Mucosa of gallbladder (tissue), 1 donor: ENCODE measurements at regions not wholly inside any gene's neighbourhood (a gene's known extent, or its start where the extent isn't known, plus 50 kb on each side); places are given as distances from the start of the nearest gene placed in this dataset.
A peak's percentile ranks its signal among the peaks of the same experiment; 100 is the strongest.

Source experiments
- DNase-seq: peaks from one replicate; pipeline ENCODE4 v3.0.0-alpha.2; 2020; ENCODE audit warnings: low spot score
- donor health status: DM: no; HTN: no; CAD: no.

- DNase-seq: no peak
Measured at GRCh38 chr22:48686694-48687302, 1140.9 kb downstream of the BRD1 start.

- no peak for DNase-seq
Measured at GRCh38 chr22:48685767-48686166, 1141.9 kb downstream of the BRD1 start.

GRCh38 chr22:48683640-48684039 lies 1144.0 kb downstream of the BRD1 start:
- DNase-seq: no peak

GRCh38 chr22:48682504-48682903 lies 1145.2 kb downstream of the BRD1 start:
- DNase-seq: no peak

GRCh38 chr22:48680601-48681000 lies 1147.1 kb downstream of the BRD1 start:
- DNase-seq: no peak

- DNase-seq: no peak
Measured at GRCh38 chr22:48679656-48680555, 1147.8 kb downstream of the BRD1 start.

- DNase-seq: no peak
Measured at GRCh38 chr22:48678171-48679135, 1149.2 kb downstream of the BRD1 start.

GRCh38 chr22:48677621-48678020 lies 1150.1 kb downstream of the BRD1 start:
- no peak for DNase-seq

GRCh38 chr22:48677168-48677520 lies 1150.5 kb downstream of the BRD1 start:
- DNase-seq: no peak

GRCh38 chr22:48676266-48677167 lies 1151.2 kb downstream of the BRD1 start:
- no peak for DNase-seq

GRCh38 chr22:48675830-48676145 lies 1151.9 kb downstream of the BRD1 start:
- DNase-seq: no peak

GRCh38 chr22:48675141-48675829 lies 1152.4 kb downstream of the BRD1 start:
- no peak for DNase-seq

- peak; percentile 38 for DNase-seq
Measured at GRCh38 chr22:48673806-48674500, 1153.7 kb downstream of the BRD1 start.

- no peak for DNase-seq
Measured at GRCh38 chr22:48672387-48672786, 1155.3 kb downstream of the BRD1 start.

- no peak for DNase-seq
Measured at GRCh38 chr22:48670731-48671130, 1156.9 kb downstream of the BRD1 start.

GRCh38 chr22:48669986-48670716 lies 1157.5 kb downstream of the BRD1 start:
- no peak for DNase-seq

- no peak for DNase-seq
Measured at GRCh38 chr22:48669226-48669625, 1158.4 kb downstream of the BRD1 start.

- DNase-seq: no peak
Measured at GRCh38 chr22:48667289-48667688, 1160.4 kb downstream of the BRD1 start.

- DNase-seq: no peak
Measured at GRCh38 chr22:48666620-48667019, 1161.1 kb downstream of the BRD1 start.
